HG03095 (cell line): ENCODE measurements at regions not wholly inside any gene's neighbourhood (a gene's known extent, or its start where the extent isn't known, plus 50 kb on each side); places are given as distances from the start of the nearest gene placed in this dataset.
A peak's percentile ranks its signal among the peaks of the same experiment; 100 is the strongest.

Experiments used
- ATAC-seq: cut with Tn5 transposase; IDR thresholded peaks from one replicate; pipeline ENCODE4 v1.9.1; 2021; ENCODE audit warnings: moderate library complexity; ENCODE audit not compliant: unreplicated experiment

GRCh38 chr6:155523821-155524651 lies 68.4 kb upstream of the NOX3 start:
- no peak for ATAC-seq

GRCh38 chr6:155521719-155522118 lies 66.1 kb upstream of the NOX3 start:
- no peak for ATAC-seq

GRCh38 chr6:155520078-155520477 lies 64.4 kb upstream of the NOX3 start:
- ATAC-seq, result no peak

GRCh38 chr6:155519176-155519738 lies 63.6 kb upstream of the NOX3 start:
- no peak for ATAC-seq

- ATAC-seq, result no peak
These were observed 61.7 kb upstream of the NOX3 start for GRCh38 chr6:155517294-155517693.

- ATAC-seq, result peak; percentile 78
These were observed 55.2 kb upstream of the NOX3 start for GRCh38 chr6:155510879-155511278.

- ATAC-seq, result no peak
These were observed 54.3 kb upstream of the NOX3 start for GRCh38 chr6:155509743-155510475.

GRCh38 chr6:155505608-155505989 lies 50.0 kb upstream of the NOX3 start:
- no peak for ATAC-seq
